Osteoblast (primary cell): ENCODE measurements at regions not wholly inside any gene's neighbourhood (a gene's known extent, or its start where the extent isn't known, plus 50 kb on each side); places are given as distances from the start of the nearest gene placed in this dataset.
A peak's percentile ranks its signal among the peaks of the same experiment; 100 is the strongest.
"Not testable (repeated sequence)": the region's sequence is repeated elsewhere in the genome, so short reads cannot be mapped to it uniquely, and the experiment has no call there.

Experiments
- DNase-seq: peaks from one replicate; pipeline ENCODE4 v3.0.0; 2011; ENCODE audit warnings: low spot score, mixed read lengths; ENCODE audit not compliant: insufficient read length; ENCODE audit errors: missing footprints
- H2AFZ ChIP-seq: 2 replicates; pipeline ENCODE4 v1.6.0; 2011; ENCODE audit warnings: mild to moderate bottlenecking, low read length
- H3K27ac ChIP-seq: 2 replicates; pipeline ENCODE4 v1.5.1; 2011; ENCODE audit warnings: mild to moderate bottlenecking, low read depth, low read length, moderate library complexity
- H3K27me3 ChIP-seq: 2 replicates; pipeline ENCODE4 v1.6.0; 2012; ENCODE audit warnings: mild to moderate bottlenecking, control low read depth, inconsistent platforms, low read length, moderate library complexity; ENCODE audit not compliant: insufficient read depth
- H3K36me3 ChIP-seq: 2 replicates; pipeline ENCODE4 v1.5.1; 2011; ENCODE audit warnings: mild to moderate bottlenecking, low read length, control low read depth, moderate library complexity; ENCODE audit not compliant: insufficient read depth
- H3K4me1 ChIP-seq: 2 replicates; pipeline ENCODE4 v1.5.1; 2011; ENCODE audit warnings: mild to moderate bottlenecking, low read length, control low read depth, moderate library complexity; ENCODE audit not compliant: insufficient read depth
- H3K4me2 ChIP-seq: 2 replicates; pipeline ENCODE4 v1.6.0; 2011; ENCODE audit warnings: mild to moderate bottlenecking, low read length; ENCODE audit not compliant: insufficient read depth
- H3K4me3 ChIP-seq: fragments of 200-600 bp; sonication (generic); 3 replicates; pipeline ENCODE4 v1.5.1; 2012; ENCODE audit warnings: mild to moderate bottlenecking, low read length, inconsistent platforms; ENCODE audit not compliant: insufficient read depth
- H3K79me2 ChIP-seq: 2 replicates; pipeline ENCODE4 v1.6.0; 2012; ENCODE audit warnings: mild to moderate bottlenecking, low read length, control low read depth, inconsistent platforms; ENCODE audit not compliant: insufficient read depth
- H3K9me3 ChIP-seq: 2 replicates; pipeline ENCODE4 v1.5.1; 2011; ENCODE audit warnings: low read depth, low read length, control low read depth
- H4K20me1 ChIP-seq: 2 replicates; pipeline ENCODE4 v1.6.0; 2012; ENCODE audit warnings: mild to moderate bottlenecking, low read length, control low read depth; ENCODE audit not compliant: insufficient read depth
- CTCF ChIP-seq: IDR thresholded peaks from 2 replicates; pipeline ENCODE4 v1.5.1; 2011; ENCODE audit warnings: mild to moderate bottlenecking, low read depth, low read length, moderate library complexity; ENCODE audit errors: extremely low read depth

- H2AFZ ChIP-seq: no peak overlapping the region
- H3K4me2 ChIP-seq: no peak overlapping the region
- no peak for TF ChIP-seq CTCF
- H3K9me3 ChIP-seq: no peaks in the 10 kb centered on the region
- no peak overlapping the region for H3K4me3 ChIP-seq
- no peaks in the 10 kb centered on the region for H3K27me3 ChIP-seq
- peaks cover 44% of the 10 kb centered on the region for H3K4me1 ChIP-seq
- DNase-seq: no peak
- no peak overlapping the region for H3K27ac ChIP-seq
- H3K79me2 ChIP-seq: no peaks in the 10 kb centered on the region
- no peaks in the 10 kb centered on the region for H4K20me1 ChIP-seq
- no peaks in the 10 kb centered on the region for H3K36me3 ChIP-seq
Observed at GRCh38 chr21:33967086-33967571, 51.5 kb upstream of the ATP5PO start.

GRCh38 chr21:33966324-33966949, 50.8 kb upstream of the ATP5PO start:
- H3K4me3 ChIP-seq: no peak overlapping the region
- no peaks in the 10 kb centered on the region for H3K9me3 ChIP-seq
- no peaks in the 10 kb centered on the region for H3K27me3 ChIP-seq
- H2AFZ ChIP-seq: peak overlapping the region; percentile 37
- no peaks in the 10 kb centered on the region for H3K36me3 ChIP-seq
- no peak for TF ChIP-seq CTCF
- H3K79me2 ChIP-seq: no peaks in the 10 kb centered on the region
- no peak overlapping the region for H3K4me2 ChIP-seq
- peaks cover 37% of the 10 kb centered on the region for H3K4me1 ChIP-seq
- no peak for DNase-seq
- no peak overlapping the region for H3K27ac ChIP-seq
- H4K20me1 ChIP-seq: no peaks in the 10 kb centered on the region

GRCh38 chr21:33965662-33966061, 50.1 kb upstream of the ATP5PO start:
- H3K4me1 ChIP-seq: peaks cover 32% of the 10 kb centered on the region
- not testable (repeated sequence) for DNase-seq, H3K36me3 ChIP-seq, H2AFZ ChIP-seq, H3K27ac ChIP-seq, H3K79me2 ChIP-seq, H3K4me2 ChIP-seq, H3K4me3 ChIP-seq, H3K27me3 ChIP-seq, H3K9me3 ChIP-seq, H4K20me1 ChIP-seq
